ENCODE measurements at regions not wholly inside any gene's neighbourhood (a gene's known extent, or its start where the extent isn't known, plus 50 kb on each side); places are given as distances from the start of the nearest gene placed in this dataset.

DNA sequence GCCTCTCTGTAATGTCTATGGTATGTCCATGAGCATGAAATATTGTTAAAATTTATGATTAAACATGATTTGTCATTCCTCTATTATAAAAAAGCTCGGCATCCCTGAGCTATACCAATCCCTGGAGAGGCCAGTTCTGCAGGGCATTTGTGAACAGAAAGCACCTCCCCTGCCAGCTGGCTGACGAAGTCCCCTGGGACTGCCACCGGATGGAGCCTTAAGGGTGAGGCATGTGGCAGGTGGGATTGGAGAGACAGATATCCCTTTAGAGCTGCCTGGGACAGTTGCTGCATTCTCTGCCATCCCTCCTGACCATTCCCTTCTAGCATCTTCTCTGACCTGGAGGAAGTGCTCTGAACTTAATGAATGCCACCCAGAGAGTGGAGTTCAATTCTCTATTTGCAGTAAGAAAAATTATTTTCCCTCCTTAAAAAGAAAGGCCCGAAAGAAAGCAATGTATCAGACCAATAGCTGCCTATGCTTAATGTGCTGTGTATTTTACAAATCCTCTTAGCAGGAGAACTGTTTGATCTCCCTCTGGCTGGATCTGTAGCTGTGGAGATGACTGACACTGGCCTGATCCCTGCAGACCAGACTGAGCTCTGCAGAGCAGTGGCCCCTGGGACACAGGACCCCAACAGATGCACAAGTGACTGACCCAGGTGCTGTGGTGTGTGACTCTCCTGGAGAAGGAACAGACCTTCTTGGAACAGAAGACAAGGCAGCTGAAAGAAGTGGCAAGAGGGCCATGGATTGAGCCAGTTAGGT lies 219.0 kb upstream of the NAV2 start:
- Mint-ChIP-seq H3K4me3 (no peak overlapping the region), H3K9me3 (no peaks in the 10 kb centered on the region), H3K27me3 (ENCODE audit: low read depth) (peaks cover 8% of the 10 kb centered on the region), H3K27ac (no peak overlapping the region), H3K4me1 (ENCODE audit: low read depth) (no peaks in the 10 kb centered on the region), H3K36me3 (ENCODE audit: low read depth) (no peaks in the 10 kb centered on the region)

DNA sequence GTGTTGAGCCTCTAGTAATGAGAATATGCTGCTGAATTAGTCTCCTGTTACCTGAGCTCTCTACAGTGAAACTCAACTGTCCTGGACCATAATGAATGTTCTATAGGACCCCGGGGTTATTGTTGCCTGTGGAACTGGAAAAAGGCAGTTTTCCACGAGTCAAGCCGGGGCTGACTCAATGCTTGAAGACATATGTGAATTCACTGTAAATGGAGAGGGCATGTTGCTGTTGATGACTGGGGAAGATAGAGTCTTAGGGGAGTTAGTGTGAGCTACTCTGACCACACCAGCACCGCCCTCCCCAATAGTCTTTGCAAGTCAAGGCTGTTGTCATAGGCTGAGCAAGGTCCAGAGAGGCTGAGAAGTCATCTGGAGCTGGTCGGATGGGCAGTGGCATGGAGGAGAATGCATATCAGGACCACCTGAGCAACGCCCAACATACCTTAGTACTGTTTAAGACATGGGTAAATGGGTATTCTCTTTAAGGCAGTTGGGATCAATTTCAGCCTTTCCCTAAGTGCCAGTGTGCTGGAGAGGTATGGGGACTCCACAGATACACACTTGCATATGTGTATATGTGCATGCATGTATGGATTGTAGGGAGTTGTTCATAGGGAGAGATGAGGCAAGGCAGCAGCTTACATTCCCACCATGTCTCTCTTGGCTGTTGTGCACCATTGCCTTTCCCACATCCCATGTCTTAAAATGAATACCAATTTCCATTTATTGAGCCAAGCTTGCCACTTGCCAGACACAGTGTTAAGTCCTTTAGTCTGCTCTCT lies 230.1 kb upstream of the NAV2 start:
- Mint-ChIP-seq H3K36me3 (ENCODE audit: low read depth) (no peaks in the 10 kb centered on the region), H3K27ac (no peak overlapping the region), H3K4me3 (no peak overlapping the region), H3K27me3 (ENCODE audit: low read depth) (peaks cover 5% of the 10 kb centered on the region), H3K4me1 (ENCODE audit: low read depth) (no peaks in the 10 kb centered on the region), H3K9me3 (no peaks in the 10 kb centered on the region)

DNA sequence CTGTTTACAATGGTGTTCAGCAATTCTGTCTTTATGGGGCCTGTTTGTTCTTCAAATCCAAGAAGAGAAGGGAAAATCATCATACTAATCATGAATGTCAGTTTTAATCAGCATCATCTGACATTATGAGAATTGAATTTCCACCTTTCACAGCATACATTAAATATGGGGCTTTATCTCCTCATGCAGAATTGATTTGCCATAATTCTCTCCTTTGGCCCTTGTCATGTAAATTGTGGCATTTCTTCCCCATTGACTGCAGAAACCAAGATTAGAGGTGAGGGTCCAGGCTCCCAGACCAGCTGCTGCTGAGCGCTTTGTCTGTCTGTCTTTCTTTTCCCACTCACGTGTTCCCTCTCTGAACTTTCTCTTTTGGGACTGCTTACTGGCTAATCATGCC lies 232.1 kb upstream of the NAV2 start:
- Mint-ChIP-seq H3K27me3 (ENCODE audit: low read depth) (peaks cover 5% of the 10 kb centered on the region), H3K27ac (no peak overlapping the region), H3K9me3 (no peaks in the 10 kb centered on the region), H3K4me3 (no peak overlapping the region), H3K36me3 (ENCODE audit: low read depth) (no peaks in the 10 kb centered on the region), H3K4me1 (ENCODE audit: low read depth) (no peaks in the 10 kb centered on the region)

GRCh38 chr11:19478891-19479290 lies 233.7 kb upstream of the NAV2 start:
- Mint-ChIP-seq H3K4me1 (ENCODE audit: low read depth) (no peaks in the 10 kb centered on the region), H3K27ac (no peak overlapping the region), H3K27me3 (ENCODE audit: low read depth) (peaks cover 5% of the 10 kb centered on the region), H3K4me3 (no peak overlapping the region), H3K36me3 (ENCODE audit: low read depth) (no peaks in the 10 kb centered on the region), H3K9me3 (no peaks in the 10 kb centered on the region)

- Mint-ChIP-seq H3K9me3 (no peaks in the 10 kb centered on the region), H3K4me3 (no peak overlapping the region), H3K36me3 (ENCODE audit: low read depth) (no peaks in the 10 kb centered on the region), H3K27ac (no peak overlapping the region), H3K4me1 (ENCODE audit: low read depth) (no peaks in the 10 kb centered on the region), H3K27me3 (ENCODE audit: low read depth) (peaks cover 9% of the 10 kb centered on the region)
These were observed 234.4 kb upstream of the E2F8 start for GRCh38 chr11:19474954-19475721.

- H3K4me1 Mint-ChIP-seq (ENCODE audit: low read depth): no peaks in the 10 kb centered on the region
- no peaks in the 10 kb centered on the region for H3K9me3 Mint-ChIP-seq
- no peak overlapping the region for H3K4me3 Mint-ChIP-seq
- no peak overlapping the region for H3K27ac Mint-ChIP-seq
- H3K27me3 Mint-ChIP-seq (ENCODE audit: low read depth): peaks cover 9% of the 10 kb centered on the region
- H3K36me3 Mint-ChIP-seq (ENCODE audit: low read depth): no peaks in the 10 kb centered on the region
These were observed 233.5 kb upstream of the E2F8 start for GRCh38 chr11:19474211-19474610.

- no peak overlapping the region for H3K27ac Mint-ChIP-seq
- peaks cover 4% of the 10 kb centered on the region for H3K27me3 Mint-ChIP-seq (ENCODE audit: low read depth)
- no peaks in the 10 kb centered on the region for H3K36me3 Mint-ChIP-seq (ENCODE audit: low read depth)
- H3K4me3 Mint-ChIP-seq: no peak overlapping the region
- no peaks in the 10 kb centered on the region for H3K4me1 Mint-ChIP-seq (ENCODE audit: low read depth)
- H3K9me3 Mint-ChIP-seq: no peaks in the 10 kb centered on the region
These were observed 231.9 kb upstream of the E2F8 start for GRCh38 chr11:19472679-19473078.

GRCh38 chr11:19467904-19468303 lies 227.2 kb upstream of the E2F8 start:
- Mint-ChIP-seq H3K27ac (no peak overlapping the region), H3K36me3 (ENCODE audit: low read depth) (no peaks in the 10 kb centered on the region), H3K27me3 (ENCODE audit: low read depth) (peaks cover 4% of the 10 kb centered on the region), H3K4me1 (ENCODE audit: low read depth) (no peaks in the 10 kb centered on the region), H3K9me3 (no peaks in the 10 kb centered on the region), H3K4me3 (no peak overlapping the region)

DNA sequence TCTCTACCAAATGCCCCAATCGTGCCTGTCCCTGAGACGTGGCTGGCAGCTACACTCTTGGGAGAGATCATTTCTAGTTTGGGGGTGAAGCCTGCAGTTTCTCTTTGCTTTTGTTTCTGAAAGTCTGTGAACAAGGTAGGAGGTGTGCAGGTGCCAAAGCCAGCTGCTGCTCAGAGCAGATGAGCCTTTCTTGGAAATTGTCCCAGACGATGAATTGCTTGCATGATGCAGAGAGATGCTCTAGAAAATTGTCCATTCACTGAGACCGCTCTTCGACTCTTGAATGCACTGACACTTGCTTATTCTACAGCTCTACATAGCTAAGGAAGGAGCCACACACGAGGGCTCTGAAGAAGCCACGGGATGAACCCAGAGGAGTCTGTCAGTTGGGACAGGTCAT lies 225.6 kb upstream of the E2F8 start:
- H3K4me1 Mint-ChIP-seq (ENCODE audit: low read depth): no peaks in the 10 kb centered on the region
- H3K27ac Mint-ChIP-seq: no peak overlapping the region
- H3K4me3 Mint-ChIP-seq: no peak overlapping the region
- H3K9me3 Mint-ChIP-seq: no peaks in the 10 kb centered on the region
- H3K27me3 Mint-ChIP-seq (ENCODE audit: low read depth): no peaks in the 10 kb centered on the region
- H3K36me3 Mint-ChIP-seq (ENCODE audit: low read depth): no peaks in the 10 kb centered on the region

GRCh38 chr11:19463976-19464375 lies 223.2 kb upstream of the E2F8 start:
- no peaks in the 10 kb centered on the region for H3K9me3 Mint-ChIP-seq
- no peaks in the 10 kb centered on the region for H3K4me1 Mint-ChIP-seq (ENCODE audit: low read depth)
- H3K27ac Mint-ChIP-seq: no peak overlapping the region
- no peak overlapping the region for H3K4me3 Mint-ChIP-seq
- H3K36me3 Mint-ChIP-seq (ENCODE audit: low read depth): no peaks in the 10 kb centered on the region
- peaks cover 8% of the 10 kb centered on the region for H3K27me3 Mint-ChIP-seq (ENCODE audit: low read depth)

GRCh38 chr11:19460718-19461405 lies 220.1 kb upstream of the E2F8 start:
- H3K4me3 Mint-ChIP-seq: no peak overlapping the region
- no peak overlapping the region for H3K27ac Mint-ChIP-seq
- no peaks in the 10 kb centered on the region for H3K36me3 Mint-ChIP-seq (ENCODE audit: low read depth)
- H3K9me3 Mint-ChIP-seq: no peaks in the 10 kb centered on the region
- H3K4me1 Mint-ChIP-seq (ENCODE audit: low read depth): no peaks in the 10 kb centered on the region
- H3K27me3 Mint-ChIP-seq (ENCODE audit: low read depth): peaks cover 16% of the 10 kb centered on the region

DNA sequence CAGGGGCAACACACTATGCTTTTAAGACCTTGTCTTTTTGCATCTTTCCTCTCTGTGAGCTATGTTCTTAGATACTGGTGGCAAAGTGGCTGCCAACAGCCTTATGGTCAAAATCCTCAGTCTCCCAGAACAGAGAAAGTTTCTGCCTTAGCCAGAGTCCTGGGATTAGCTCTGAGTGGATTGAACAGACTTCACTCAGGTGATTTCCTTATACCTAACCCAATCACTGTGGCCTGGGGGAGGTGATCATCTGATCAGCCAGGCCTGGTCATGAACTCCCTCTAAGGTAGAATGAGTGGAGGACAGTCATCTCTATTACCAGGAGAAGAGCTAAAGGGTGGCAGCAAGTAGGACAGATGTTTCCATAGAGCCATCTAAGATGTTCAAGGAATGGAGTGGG lies 218.5 kb upstream of the E2F8 start:
- no peak overlapping the region for H3K4me3 Mint-ChIP-seq
- no peak overlapping the region for H3K27ac Mint-ChIP-seq
- H3K36me3 Mint-ChIP-seq (ENCODE audit: low read depth): no peaks in the 10 kb centered on the region
- H3K4me1 Mint-ChIP-seq (ENCODE audit: low read depth): no peaks in the 10 kb centered on the region
- peaks cover 20% of the 10 kb centered on the region for H3K27me3 Mint-ChIP-seq (ENCODE audit: low read depth)
- no peaks in the 10 kb centered on the region for H3K9me3 Mint-ChIP-seq

- Mint-ChIP-seq H3K36me3 (ENCODE audit: low read depth) (no peaks in the 10 kb centered on the region), H3K4me3 (no peak overlapping the region), H3K27me3 (ENCODE audit: low read depth) (peaks cover 20% of the 10 kb centered on the region), H3K27ac (no peak overlapping the region), H3K9me3 (no peaks in the 10 kb centered on the region), H3K4me1 (ENCODE audit: low read depth) (no peaks in the 10 kb centered on the region)
These were observed 218.0 kb upstream of the E2F8 start for GRCh38 chr11:19458721-19459120.

DNA sequence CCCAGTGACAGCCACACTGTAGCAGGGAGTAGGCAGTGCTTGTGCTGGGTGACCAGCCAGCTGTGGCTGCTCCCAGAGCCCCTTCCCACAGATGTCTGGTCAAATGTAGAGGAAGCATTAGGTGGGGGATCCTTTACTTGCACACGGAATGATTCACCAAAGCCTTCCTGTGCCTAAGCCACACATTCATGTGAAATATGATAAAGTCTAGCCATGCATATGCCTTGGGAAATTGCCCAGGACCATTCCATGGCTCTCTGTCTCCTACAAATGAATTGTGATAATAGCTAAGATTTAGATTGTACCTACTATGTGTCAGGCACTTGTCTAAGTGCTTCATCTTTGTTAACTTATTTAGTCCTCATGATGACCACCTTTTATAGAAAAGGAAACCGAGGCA lies 217.5 kb upstream of the E2F8 start:
- H3K27me3 Mint-ChIP-seq (ENCODE audit: low read depth): peaks cover 20% of the 10 kb centered on the region

More for the DNA sequence above, 217.5 kb upstream of the E2F8 start:
- H3K4me3 Mint-ChIP-seq: no peak overlapping the region
- no peaks in the 10 kb centered on the region for H3K4me1 Mint-ChIP-seq (ENCODE audit: low read depth)
- no peaks in the 10 kb centered on the region for H3K36me3 Mint-ChIP-seq (ENCODE audit: low read depth)
- no peaks in the 10 kb centered on the region for H3K9me3 Mint-ChIP-seq
- H3K27ac Mint-ChIP-seq: no peak overlapping the region

All from T-helper 1 cell treated with Interleukin-12 subunit alpha and Interleukin-12 subunit beta and Interleukin-4 antibody, amounts not matched to agents 30 μg/mL and 1 μg/mL, for 36 hours (primary cell).